ENCODE measurements at regions not wholly inside any gene's neighbourhood (a gene's known extent, or its start where the extent isn't known, plus 50 kb on each side); places are given as distances from the start of the nearest gene placed in this dataset.

GRCh38 chr14:56718312-56718711 lies 92.0 kb downstream of the OTX2 start:
- Histone ChIP-seq H3K4me1 (ENCODE audit: control insufficient read depth, insufficient read depth, low read length) (no peaks in the 10 kb centered on the region), H3K4me3 (ENCODE audit: low read length) (no peak overlapping the region), H3K27ac (ENCODE audit: low read length) (no peak overlapping the region), H3K9me3 (ENCODE audit: control insufficient read depth, low read length) (no peaks in the 10 kb centered on the region), H3K27me3 (ENCODE audit: control insufficient read depth, insufficient read depth) (no peaks in the 10 kb centered on the region)
- DNase-seq (no peak), ATAC-seq (no peak)
- intact Hi-C loops (cut with DNase I): no loop called here

- no peaks in the 10 kb centered on the region for H3K9me3 ChIP-seq (ENCODE audit: control insufficient read depth, low read length)
- no peaks in the 10 kb centered on the region for H3K4me1 ChIP-seq (ENCODE audit: control insufficient read depth, insufficient read depth, low read length)
- ATAC-seq (no peak), DNase-seq (no peak)
- WGBS: 76% methylated on average over 2 of the region's 2 CpGs
- H3K27ac ChIP-seq (ENCODE audit: low read length): no peak overlapping the region
- H3K4me3 ChIP-seq (ENCODE audit: low read length): no peak overlapping the region
- intact Hi-C loops (cut with DNase I): no loop called here
- H3K27me3 ChIP-seq (ENCODE audit: control insufficient read depth, insufficient read depth): peaks cover 3% of the 10 kb centered on the region
These were observed 93.6 kb downstream of the OTX2 start for GRCh38 chr14:56716705-56717104.

GRCh38 chr14:56715938-56716337 lies 94.3 kb downstream of the OTX2 start:
- no peak for ATAC-seq
- Histone ChIP-seq H3K4me3 (ENCODE audit: low read length) (no peak overlapping the region), H3K4me1 (ENCODE audit: control insufficient read depth, insufficient read depth, low read length) (no peaks in the 10 kb centered on the region), H3K27me3 (ENCODE audit: control insufficient read depth, insufficient read depth) (peaks cover 3% of the 10 kb centered on the region), H3K9me3 (ENCODE audit: control insufficient read depth, low read length) (no peaks in the 10 kb centered on the region), H3K27ac (ENCODE audit: low read length) (no peak overlapping the region)
- WGBS: 59% methylated on average over 4 of the region's 4 CpGs
- DNase-seq: no peak
- intact Hi-C loops (cut with DNase I): no loop called here

GRCh38 chr14:56709201-56709600 lies 101.1 kb downstream of the OTX2 start:
- Histone ChIP-seq H3K4me3 (ENCODE audit: low read length) (no peak overlapping the region), H3K27me3 (ENCODE audit: control insufficient read depth, insufficient read depth) (peaks cover 3% of the 10 kb centered on the region), H3K27ac (ENCODE audit: low read length) (no peak overlapping the region), H3K4me1 (ENCODE audit: control insufficient read depth, insufficient read depth, low read length) (no peaks in the 10 kb centered on the region), H3K9me3 (ENCODE audit: control insufficient read depth, low read length) (no peaks in the 10 kb centered on the region)
- DNase-seq (no peak), ATAC-seq (no peak)
- intact Hi-C loops (cut with DNase I): no loop called here
- WGBS: 51% methylated on average over 3 of the region's 3 CpGs

- no peak overlapping the region for H3K4me3 ChIP-seq (ENCODE audit: low read length)
- 37% methylated on average over 6 of the region's 6 CpGs for WGBS
- intact Hi-C loops (cut with DNase I): no loop called here
- no peak overlapping the region for H3K27ac ChIP-seq (ENCODE audit: low read length)
- no peak for ATAC-seq
- H3K9me3 ChIP-seq (ENCODE audit: control insufficient read depth, low read length): no peaks in the 10 kb centered on the region
- no peak for DNase-seq
- no peaks in the 10 kb centered on the region for H3K4me1 ChIP-seq (ENCODE audit: control insufficient read depth, insufficient read depth, low read length)
- peaks cover 3% of the 10 kb centered on the region for H3K27me3 ChIP-seq (ENCODE audit: control insufficient read depth, insufficient read depth)
These were observed 101.6 kb downstream of the OTX2 start for GRCh38 chr14:56708704-56709103.

GRCh38 chr14:56703947-56704346 lies 106.3 kb downstream of the OTX2 start:
- intact Hi-C loops (cut with DNase I): no loop called here
- Histone ChIP-seq H3K27ac (ENCODE audit: low read length) (no peak overlapping the region), H3K27me3 (ENCODE audit: control insufficient read depth, insufficient read depth) (no peaks in the 10 kb centered on the region), H3K4me1 (ENCODE audit: control insufficient read depth, insufficient read depth, low read length) (no peaks in the 10 kb centered on the region), H3K4me3 (ENCODE audit: low read length) (no peak overlapping the region), H3K9me3 (ENCODE audit: control insufficient read depth, low read length) (no peaks in the 10 kb centered on the region)
- ATAC-seq (no peak), DNase-seq (peak in 1 of 3 donors; percentile 11)
- 47% methylated on average over 6 of the region's 6 CpGs for WGBS

- 65% methylated on average over 9 of the region's 9 CpGs for WGBS
- intact Hi-C loops (cut with DNase I): no loop called here
- DNase-seq: no peak
These were observed 107.8 kb downstream of the OTX2 start for GRCh38 chr14:56702515-56702914.

More at GRCh38 chr14:56702515-56702914, 107.8 kb downstream of the OTX2 start:
- H3K9me3 ChIP-seq (ENCODE audit: control insufficient read depth, low read length): no peaks in the 10 kb centered on the region
- H3K27ac ChIP-seq (ENCODE audit: low read length): no peak overlapping the region
- no peak overlapping the region for H3K4me3 ChIP-seq (ENCODE audit: low read length)
- no peak for ATAC-seq
- H3K4me1 ChIP-seq (ENCODE audit: control insufficient read depth, insufficient read depth, low read length): no peaks in the 10 kb centered on the region
- no peaks in the 10 kb centered on the region for H3K27me3 ChIP-seq (ENCODE audit: control insufficient read depth, insufficient read depth)
